ENCODE measurements at regions not wholly inside any gene's neighbourhood (a gene's known extent, or its start where the extent isn't known, plus 50 kb on each side); places are given as distances from the start of the nearest gene placed in this dataset.

DNA sequence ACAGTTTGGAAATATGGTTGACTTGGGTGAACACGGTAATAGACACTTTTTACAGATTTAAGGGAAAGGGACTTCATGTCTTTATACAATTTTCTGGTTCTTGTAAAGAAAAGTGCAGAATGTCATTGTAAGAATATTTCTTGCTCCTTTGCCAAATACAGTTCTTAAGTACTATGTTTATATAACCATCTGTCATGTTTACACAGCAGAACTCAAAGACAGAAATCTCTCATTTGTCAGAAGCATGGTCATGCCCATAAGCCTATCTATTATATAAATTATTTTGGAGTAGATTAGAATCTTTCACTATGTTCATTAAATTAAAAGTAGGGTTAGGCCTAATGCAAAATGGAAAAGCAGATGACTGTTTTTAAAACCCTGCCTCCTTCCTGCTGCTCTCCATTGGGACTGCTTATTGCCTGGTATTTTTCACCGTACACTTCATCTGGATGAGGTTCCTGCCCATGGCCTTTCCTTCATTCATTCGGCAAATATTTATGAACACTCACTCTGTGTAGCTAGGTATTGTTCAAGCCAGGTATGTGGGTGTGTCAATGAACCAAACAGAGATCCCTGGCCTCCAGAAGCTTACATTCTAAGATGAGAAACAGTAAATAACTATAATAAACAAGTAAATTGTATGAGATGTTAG lies 558.1 kb downstream of the NR2F1-AS1 start:
- TF ChIP-seq, protein P1, sequence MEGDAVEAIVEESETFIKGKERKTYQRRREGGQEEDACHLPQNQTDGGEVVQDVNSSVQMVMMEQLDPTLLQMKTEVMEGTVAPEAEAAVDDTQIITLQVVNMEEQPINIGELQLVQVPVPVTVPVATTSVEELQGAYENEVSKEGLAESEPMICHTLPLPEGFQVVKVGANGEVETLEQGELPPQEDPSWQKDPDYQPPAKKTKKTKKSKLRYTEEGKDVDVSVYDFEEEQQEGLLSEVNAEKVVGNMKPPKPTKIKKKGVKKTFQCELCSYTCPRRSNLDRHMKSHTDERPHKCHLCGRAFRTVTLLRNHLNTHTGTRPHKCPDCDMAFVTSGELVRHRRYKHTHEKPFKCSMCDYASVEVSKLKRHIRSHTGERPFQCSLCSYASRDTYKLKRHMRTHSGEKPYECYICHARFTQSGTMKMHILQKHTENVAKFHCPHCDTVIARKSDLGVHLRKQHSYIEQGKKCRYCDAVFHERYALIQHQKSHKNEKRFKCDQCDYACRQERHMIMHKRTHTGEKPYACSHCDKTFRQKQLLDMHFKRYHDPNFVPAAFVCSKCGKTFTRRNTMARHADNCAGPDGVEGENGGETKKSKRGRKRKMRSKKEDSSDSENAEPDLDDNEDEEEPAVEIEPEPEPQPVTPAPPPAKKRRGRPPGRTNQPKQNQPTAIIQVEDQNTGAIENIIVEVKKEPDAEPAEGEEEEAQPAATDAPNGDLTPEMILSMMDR (IDR thresholded peaks at IDR 0.05), result no peak
- TF ChIP-seq EP300 (IDR thresholded peaks at IDR 0.05) (no peak), POLR2A (IDR thresholded peaks at IDR 0.05) (no peak)
